Right lobe of liver (tissue), 6 donors: ENCODE measurements at regions not wholly inside any gene's neighbourhood (a gene's known extent, or its start where the extent isn't known, plus 50 kb on each side); places are given as distances from the start of the nearest gene placed in this dataset.
A peak's percentile ranks its signal among the peaks of the same experiment; 100 is the strongest.

Experiments used
- ATAC-seq, 4 donors: fragments of 200-7000 bp; cut with Tn5 transposase; one replicate each; pipeline ENCODE4 v1.9.1; 2020; ENCODE audit warnings: mild to moderate bottlenecking in 4 of 4, moderate library complexity in 4 of 4
- DNase-seq, 3 donors: peaks; one replicate each; pipeline ENCODE4 v3.0.0-alpha.2; 2020
- H3K27ac ChIP-seq, 3 donors: fragments of 200-600 bp; one replicate each; pipeline ENCODE4 v1.8.0; 2022
- H3K27me3 ChIP-seq, 2 donors: fragments of 200-600 bp; one replicate each; pipeline ENCODE4 v1.8.0; 2022
- H3K36me3 ChIP-seq, 4 donors: fragments of 200-600 bp; sonication (generic) in 1 of 4; one replicate each; pipeline versions ENCODE4 v1.5.1 to v1.8.0; 2017 to 2022; ENCODE audit warnings: control low read depth in 1 of 4
- H3K4me1 ChIP-seq, 4 donors: fragments of 200-600 bp; sonication (generic) in 1 of 4; one replicate each; pipeline versions ENCODE4 v1.5.1 to v1.8.0; 2017 to 2022; ENCODE audit warnings: control low read depth in 1 of 4
- H3K4me3 ChIP-seq, 3 donors: fragments of 200-600 bp; one replicate each; pipeline ENCODE4 v1.8.0; 2022
- H3K9me3 ChIP-seq, 4 donors: fragments of 200-600 bp; sonication (generic) in 1 of 4; one replicate each; pipeline versions ENCODE4 v1.5.1 to v1.8.0; 2017 to 2022; ENCODE audit warnings: control low read depth in 1 of 4
- POLR2A ChIP-seq: fragments of 450-650 bp; IDR thresholded peaks from one replicate; pipeline ENCODE4 v1.6.1; 2017; ENCODE audit warnings: antibody characterized with exemption, mild to moderate bottlenecking
- WGBS: methylation state at CpG from one replicate; pipeline ENCODE4 v1.1.6; 2018; ENCODE audit warnings: low coverage, low lambda C conversion rate; ENCODE audit not compliant: insufficient coverage; ENCODE audit errors: missing lambda C conversion rate; 5-methylcytosine and 5-hydroxymethylcytosine counted together
- intact Hi-C, 2 donors: fragments of 100-400 bp; cut with DNase I; formaldehyde crosslinking; loops; one replicate each; pipeline versions ENCODE4 v1.11.2 to v1.14.1; 2022
- TF ChIP-seq, protein P1 (sequence below), 4 donors: fragments of 200-600 bp in 3 of 4; fragments of 450-650 bp in 1 of 4; IDR thresholded peaks; one replicate each; pipeline versions ENCODE4 v1.5.1 to v1.8.0; 2016 to 2022; ENCODE audit warnings: antibody characterized with exemption in 4 of 4, mild to moderate bottlenecking in 2 of 4
- donor health status: DM: no; HTN: yes; CAD: no.
- donor health status: DM: no; HTN: no; CAD: no.
- donor health status: DM: no; HTN: no; CAD: no.
- donor health status: DM: no; HTN: yes; CAD: no.
- donor health status: DM: no; HTN: yes; CAD: no.

DNA sequence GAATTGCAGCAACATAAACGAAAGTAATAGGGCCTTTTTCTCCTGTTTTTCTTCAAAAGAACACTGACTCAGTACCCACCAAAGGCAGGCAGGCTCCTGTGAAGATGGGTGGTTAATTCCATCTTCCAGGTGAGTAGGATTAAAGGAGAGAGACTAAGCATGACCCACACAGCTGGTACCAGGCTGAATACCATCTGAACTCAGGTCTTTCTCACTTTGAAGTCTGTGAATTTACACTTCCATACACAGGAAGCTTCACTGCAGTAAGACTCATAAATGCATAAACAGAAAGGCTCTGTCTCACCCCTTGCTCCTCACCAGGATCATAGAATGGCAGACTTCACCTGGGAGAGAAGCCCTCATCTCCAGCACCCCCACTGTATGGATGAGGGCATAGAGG is 194.6 kb downstream of the KLF12 start:
- 56% methylated on average over 1 of the region's 1 CpG for WGBS
- H3K9me3 ChIP-seq = no peaks in the 10 kb centered on the region

DNA sequence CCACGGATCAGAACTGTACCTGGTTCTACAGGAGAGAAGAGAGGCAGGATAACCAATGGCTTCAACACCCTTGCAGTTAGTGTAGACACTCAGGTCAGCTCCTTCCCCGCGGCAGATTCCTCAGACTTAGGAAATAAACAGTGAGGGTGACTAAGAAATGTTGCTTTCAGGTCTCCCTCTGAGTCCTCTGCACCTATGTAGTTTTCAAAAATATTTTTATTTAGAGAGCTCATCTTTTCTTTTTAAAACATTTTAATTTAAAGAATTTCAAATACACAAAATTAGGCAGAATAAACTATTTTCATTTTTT is 195.2 kb downstream of the KLF12 start:
- DNase-seq (no peak), ATAC-seq (no peak)
- Histone ChIP-seq H3K9me3 (no peaks in the 10 kb centered on the region), H3K27me3 (no peaks in the 10 kb centered on the region), H3K4me1 (peaks cover 0 to 6% (median 0%) of the 10 kb centered on the region in 4 donors), H3K27ac (no peak overlapping the region), H3K4me3 (no peak overlapping the region), H3K36me3 (no peaks in the 10 kb centered on the region)
- TF ChIP-seq, protein P1, sequence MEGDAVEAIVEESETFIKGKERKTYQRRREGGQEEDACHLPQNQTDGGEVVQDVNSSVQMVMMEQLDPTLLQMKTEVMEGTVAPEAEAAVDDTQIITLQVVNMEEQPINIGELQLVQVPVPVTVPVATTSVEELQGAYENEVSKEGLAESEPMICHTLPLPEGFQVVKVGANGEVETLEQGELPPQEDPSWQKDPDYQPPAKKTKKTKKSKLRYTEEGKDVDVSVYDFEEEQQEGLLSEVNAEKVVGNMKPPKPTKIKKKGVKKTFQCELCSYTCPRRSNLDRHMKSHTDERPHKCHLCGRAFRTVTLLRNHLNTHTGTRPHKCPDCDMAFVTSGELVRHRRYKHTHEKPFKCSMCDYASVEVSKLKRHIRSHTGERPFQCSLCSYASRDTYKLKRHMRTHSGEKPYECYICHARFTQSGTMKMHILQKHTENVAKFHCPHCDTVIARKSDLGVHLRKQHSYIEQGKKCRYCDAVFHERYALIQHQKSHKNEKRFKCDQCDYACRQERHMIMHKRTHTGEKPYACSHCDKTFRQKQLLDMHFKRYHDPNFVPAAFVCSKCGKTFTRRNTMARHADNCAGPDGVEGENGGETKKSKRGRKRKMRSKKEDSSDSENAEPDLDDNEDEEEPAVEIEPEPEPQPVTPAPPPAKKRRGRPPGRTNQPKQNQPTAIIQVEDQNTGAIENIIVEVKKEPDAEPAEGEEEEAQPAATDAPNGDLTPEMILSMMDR (IDR thresholded peaks at IDR 0.05) = no peak
- TF ChIP-seq POLR2A = no peak
- 68% methylated on average over 2 of the region's 3 CpGs for WGBS
- intact Hi-C loops = no loop called here

More for the DNA sequence above, 194.6 kb downstream of the KLF12 start:
- no peak overlapping the region for H3K27ac ChIP-seq
- DNase-seq (no peak), ATAC-seq (peak in 1 of 4 donors; percentile 13)
- H3K36me3 ChIP-seq = no peaks in the 10 kb centered on the region
- H3K27me3 ChIP-seq = no peaks in the 10 kb centered on the region
- intact Hi-C loops = no loop called here
- no peak overlapping the region for H3K4me3 ChIP-seq
- peaks cover 0 to 6% (median 0%) of the 10 kb centered on the region in 4 donors for H3K4me1 ChIP-seq
- TF ChIP-seq POLR2A = no peak
- TF ChIP-seq, protein P1 (IDR thresholded peaks at IDR 0.05) = no peak

DNA sequence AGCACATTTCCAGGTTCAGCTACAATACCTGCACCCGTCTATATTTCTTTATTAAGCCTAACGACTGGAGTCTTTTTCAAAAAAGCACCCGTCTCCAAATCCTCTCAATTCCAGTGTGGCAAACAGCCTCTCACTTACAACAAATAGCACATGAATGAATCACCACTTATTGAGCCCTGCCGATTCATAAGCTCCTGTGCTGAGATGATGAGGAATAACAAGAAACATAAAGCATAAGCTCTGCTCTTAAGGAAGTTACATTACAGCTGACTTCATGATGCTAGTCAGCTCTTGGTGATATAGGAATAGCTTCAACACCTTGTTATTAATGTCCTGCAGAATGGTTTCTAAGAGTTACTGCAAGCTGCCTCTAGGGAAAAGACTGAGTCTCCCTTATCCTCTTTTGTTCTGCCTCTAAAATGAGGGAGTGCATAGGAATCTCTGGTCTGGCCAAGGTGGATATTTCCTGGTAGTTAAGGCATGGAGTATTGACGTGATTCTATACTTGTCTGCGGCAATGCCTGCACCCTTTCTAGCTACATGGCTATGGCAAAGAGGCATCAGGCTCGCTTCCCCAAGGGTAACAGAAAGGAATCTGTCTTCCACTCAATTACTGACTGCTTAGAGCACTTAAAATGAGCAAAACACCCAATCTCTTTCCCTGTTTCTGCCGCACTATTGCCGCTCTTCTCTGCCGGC is 195.7 kb downstream of the KLF12 start:
- DNase-seq = no peak
- TF ChIP-seq, protein P1 (IDR thresholded peaks at IDR 0.05) = no peak
- no peak for TF ChIP-seq POLR2A
- no peaks in the 10 kb centered on the region for H3K36me3 ChIP-seq
- no peaks in the 10 kb centered on the region for H3K27me3 ChIP-seq
- H3K4me3 ChIP-seq = no peak overlapping the region
- intact Hi-C loops = no loop called here
- H3K9me3 ChIP-seq = no peaks in the 10 kb centered on the region
- WGBS = 91% methylated on average over 8 of the region's 10 CpGs
- H3K4me1 ChIP-seq = peaks cover 0 to 6% (median 0%) of the 10 kb centered on the region in 4 donors
- no peak overlapping the region for H3K27ac ChIP-seq
- no peak for ATAC-seq

DNA sequence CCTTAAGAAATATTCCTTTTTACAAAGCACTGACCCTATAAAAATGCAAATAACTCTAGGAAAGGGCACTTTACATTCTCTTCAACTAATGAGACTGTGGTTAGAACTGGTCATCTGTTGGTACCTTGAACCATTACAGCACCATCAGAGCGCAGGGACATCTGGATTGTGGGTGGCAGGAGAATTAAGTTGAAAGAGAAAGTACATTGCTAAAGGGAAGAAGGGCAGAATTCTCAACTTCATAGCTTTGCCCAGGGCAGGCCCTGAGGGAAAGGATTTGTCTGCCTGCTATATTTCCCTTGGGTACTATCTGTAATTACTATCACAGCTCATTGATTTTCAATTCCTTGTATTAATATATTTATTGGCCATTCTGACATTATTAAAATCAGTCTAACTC is 196.8 kb downstream of the KLF12 start:
- no peaks in the 10 kb centered on the region for H3K27me3 ChIP-seq
- H3K27ac ChIP-seq = no peak overlapping the region
- DNase-seq = no peak
- intact Hi-C loops = no loop called here
- H3K4me1 ChIP-seq = peaks cover 0 to 6% (median 0%) of the 10 kb centered on the region in 4 donors
- no peak for TF ChIP-seq POLR2A
- TF ChIP-seq, protein P1 (IDR thresholded peaks at IDR 0.05) = no peak
- WGBS = 81% methylated on average over 1 of the region's 1 CpG
- H3K36me3 ChIP-seq = no peaks in the 10 kb centered on the region
- ATAC-seq = no peak
- no peaks in the 10 kb centered on the region for H3K9me3 ChIP-seq
- H3K4me3 ChIP-seq = no peak overlapping the region

DNA sequence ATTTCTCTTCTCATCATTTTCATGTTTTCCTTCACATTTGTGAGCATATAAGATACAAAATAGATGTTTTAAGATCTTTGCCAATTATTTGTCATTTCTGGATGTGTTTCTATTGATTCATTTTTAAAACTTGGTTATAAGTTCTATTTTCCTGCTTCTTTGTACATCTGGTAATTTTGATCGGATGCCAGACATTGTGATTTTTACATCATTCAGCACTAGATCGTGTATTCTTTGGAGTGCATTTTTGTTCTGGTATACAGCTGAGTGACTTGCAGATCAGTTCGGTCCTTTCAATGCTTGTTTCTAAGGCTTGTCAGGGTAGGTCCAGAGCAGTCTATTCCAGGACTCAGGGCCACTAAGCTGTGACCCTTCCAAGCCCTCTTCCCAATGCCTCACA is 198.2 kb downstream of the KLF12 start:
- 100% methylated on average over 3 of the region's 3 CpGs for WGBS
- Histone ChIP-seq H3K4me3 (no peak overlapping the region), H3K9me3 (no peaks in the 10 kb centered on the region), H3K4me1 (no peaks in the 10 kb centered on the region), H3K27me3 (no peaks in the 10 kb centered on the region), H3K36me3 (no peaks in the 10 kb centered on the region), H3K27ac (no peak overlapping the region)
- intact Hi-C loops = no loop called here
- DNase-seq (no peak), ATAC-seq (no peak)
- TF ChIP-seq, protein P1 (IDR thresholded peaks at IDR 0.05) = no peak
- TF ChIP-seq POLR2A = no peak
